ENCODE measurements at regions not wholly inside any gene's neighbourhood (a gene's known extent, or its start where the extent isn't known, plus 50 kb on each side); places are given as distances from the start of the nearest gene placed in this dataset.

DNA sequence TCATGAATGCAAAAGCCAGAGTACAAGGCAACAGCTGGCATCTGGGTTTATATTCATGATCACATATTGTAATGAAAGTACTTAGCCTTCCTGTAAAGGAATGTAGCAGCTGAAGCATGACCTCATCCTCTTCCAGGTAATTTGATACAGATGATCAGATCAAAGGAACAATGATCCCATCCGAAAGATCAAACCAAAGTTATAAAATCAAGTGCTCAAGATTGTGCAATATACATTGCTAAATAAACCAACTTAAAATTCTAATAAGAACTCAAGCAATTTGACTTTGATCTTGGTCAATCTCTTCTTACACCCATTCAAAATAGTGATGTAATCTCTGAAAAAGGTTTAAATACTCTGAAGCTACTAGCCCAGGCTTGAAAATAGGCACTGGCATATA is 113.1 kb upstream of the INPP4B start:
- TF ChIP-seq, protein P1, sequence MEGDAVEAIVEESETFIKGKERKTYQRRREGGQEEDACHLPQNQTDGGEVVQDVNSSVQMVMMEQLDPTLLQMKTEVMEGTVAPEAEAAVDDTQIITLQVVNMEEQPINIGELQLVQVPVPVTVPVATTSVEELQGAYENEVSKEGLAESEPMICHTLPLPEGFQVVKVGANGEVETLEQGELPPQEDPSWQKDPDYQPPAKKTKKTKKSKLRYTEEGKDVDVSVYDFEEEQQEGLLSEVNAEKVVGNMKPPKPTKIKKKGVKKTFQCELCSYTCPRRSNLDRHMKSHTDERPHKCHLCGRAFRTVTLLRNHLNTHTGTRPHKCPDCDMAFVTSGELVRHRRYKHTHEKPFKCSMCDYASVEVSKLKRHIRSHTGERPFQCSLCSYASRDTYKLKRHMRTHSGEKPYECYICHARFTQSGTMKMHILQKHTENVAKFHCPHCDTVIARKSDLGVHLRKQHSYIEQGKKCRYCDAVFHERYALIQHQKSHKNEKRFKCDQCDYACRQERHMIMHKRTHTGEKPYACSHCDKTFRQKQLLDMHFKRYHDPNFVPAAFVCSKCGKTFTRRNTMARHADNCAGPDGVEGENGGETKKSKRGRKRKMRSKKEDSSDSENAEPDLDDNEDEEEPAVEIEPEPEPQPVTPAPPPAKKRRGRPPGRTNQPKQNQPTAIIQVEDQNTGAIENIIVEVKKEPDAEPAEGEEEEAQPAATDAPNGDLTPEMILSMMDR (conservative IDR thresholded peaks at IDR 0.05): no peak
- TF ChIP-seq ZFX (IDR thresholded peaks at IDR 0.05): no peak
